ENCODE measurements at regions not wholly inside any gene's neighbourhood (a gene's known extent, or its start where the extent isn't known, plus 50 kb on each side); places are given as distances from the start of the nearest gene placed in this dataset.
A peak's percentile ranks its signal among the peaks of the same experiment; 100 is the strongest.

- DNase-seq = no peak
These were observed 74.3 kb downstream of the SIPA1L2 start for GRCh38 chr1:232555494-232556210.

GRCh38 chr1:232554409-232554808, 75.5 kb downstream of the SIPA1L2 start:
- no peak for DNase-seq

GRCh38 chr1:232553809-232554208, 76.1 kb downstream of the SIPA1L2 start:
- DNase-seq = no peak

GRCh38 chr1:232553050-232553754, 76.7 kb downstream of the SIPA1L2 start:
- DNase-seq = no peak

GRCh38 chr1:232551386-232551785, 78.5 kb downstream of the SIPA1L2 start:
- DNase-seq = no peak

- DNase-seq = no peak
These were observed 79.9 kb downstream of the SIPA1L2 start for GRCh38 chr1:232550007-232550406.

- DNase-seq = no peak
These were observed 81.2 kb downstream of the SIPA1L2 start for GRCh38 chr1:232548691-232549090.

- no peak for DNase-seq
These were observed 81.9 kb downstream of the SIPA1L2 start for GRCh38 chr1:232547938-232548484.

- DNase-seq = no peak
These were observed 87.0 kb downstream of the SIPA1L2 start for GRCh38 chr1:232542633-232543593.

GRCh38 chr1:232538943-232539302, 91.0 kb downstream of the SIPA1L2 start:
- DNase-seq = no peak

- DNase-seq = peak in 1 of 2 donors; percentile 20
These were observed 91.5 kb downstream of the SIPA1L2 start for GRCh38 chr1:232538224-232538942.

GRCh38 chr1:232534552-232535517, 95.1 kb downstream of the SIPA1L2 start:
- no peak for DNase-seq

GRCh38 chr1:232533328-232533727, 96.6 kb downstream of the SIPA1L2 start:
- no peak for DNase-seq

GRCh38 chr1:232532901-232533300, 97.0 kb downstream of the SIPA1L2 start:
- DNase-seq = no peak

GRCh38 chr1:232531291-232531690, 98.6 kb downstream of the SIPA1L2 start:
- DNase-seq = no peak

GRCh38 chr1:232529747-232530146, 100.2 kb downstream of the SIPA1L2 start:
- no peak for DNase-seq

GRCh38 chr1:232528472-232529089, 101.4 kb downstream of the SIPA1L2 start:
- no peak for DNase-seq

GRCh38 chr1:232524056-232524455, 105.9 kb downstream of the SIPA1L2 start:
- no peak for DNase-seq

- no peak for DNase-seq
These were observed 107.7 kb downstream of the SIPA1L2 start for GRCh38 chr1:232522189-232522588.

- DNase-seq = no peak
These were observed 108.3 kb downstream of the SIPA1L2 start for GRCh38 chr1:232521660-232522059.

GRCh38 chr1:232519186-232519585, 110.7 kb downstream of the SIPA1L2 start:
- DNase-seq = no peak
